ENCODE measurements at regions not wholly inside any gene's neighbourhood (a gene's known extent, or its start where the extent isn't known, plus 50 kb on each side); places are given as distances from the start of the nearest gene placed in this dataset.

DNA sequence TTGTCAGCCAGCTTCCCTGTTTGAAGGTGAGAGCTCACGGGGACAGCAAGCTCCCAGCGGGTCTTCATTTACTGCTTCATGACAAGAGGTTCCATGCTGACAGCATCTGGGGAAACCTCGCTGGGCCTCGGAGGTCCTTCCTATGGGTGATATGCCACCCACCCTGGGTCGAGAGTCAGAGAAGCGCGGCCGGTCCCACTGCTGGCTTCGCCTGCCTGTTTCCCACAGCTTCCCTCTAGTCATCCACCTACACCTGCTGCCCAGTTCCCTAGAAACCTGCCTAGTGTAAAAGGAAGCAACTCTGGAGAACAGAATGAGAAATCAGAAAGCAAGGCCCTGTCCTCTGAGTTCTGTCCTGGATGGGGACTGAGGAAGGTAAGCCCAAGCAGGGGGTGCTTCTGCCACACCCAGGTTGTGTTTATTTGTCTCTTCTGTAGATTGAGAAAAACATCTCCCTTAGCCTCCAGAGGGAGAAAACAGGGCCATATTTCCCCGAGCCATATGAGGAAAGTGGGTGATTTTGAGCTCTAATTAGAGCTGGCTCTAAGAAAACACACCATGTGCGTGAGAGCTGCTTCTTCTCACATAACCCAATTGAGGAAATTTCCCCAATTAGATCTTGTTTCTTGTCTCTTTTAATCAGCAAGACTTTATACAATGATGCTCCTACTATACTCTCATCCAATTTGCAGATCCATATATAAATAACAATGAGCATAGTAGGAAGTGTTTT, 504.3 kb downstream of the IRS2 start:
- no peaks in the 10 kb centered on the region for H3K4me1 ChIP-seq (ENCODE audit: control insufficient read depth, insufficient read depth, low read length)
- no peak overlapping the region for H3K4me3 ChIP-seq (ENCODE audit: low read length)
- H3K4me2 ChIP-seq (ENCODE audit: low read length), result no peak overlapping the region
- no peak overlapping the region for H3K9ac ChIP-seq (ENCODE audit: low read depth, low read length)
- H3K9me3 ChIP-seq (replicated peaks; ENCODE audit: low read length), result no peaks in the 10 kb centered on the region
- H3K27me3 ChIP-seq (ENCODE audit: control insufficient read depth, insufficient read depth, low read length), result no peaks in the 10 kb centered on the region
- no peaks in the 10 kb centered on the region for H3K36me3 ChIP-seq (ENCODE audit: insufficient read depth, low read length)

DNA sequence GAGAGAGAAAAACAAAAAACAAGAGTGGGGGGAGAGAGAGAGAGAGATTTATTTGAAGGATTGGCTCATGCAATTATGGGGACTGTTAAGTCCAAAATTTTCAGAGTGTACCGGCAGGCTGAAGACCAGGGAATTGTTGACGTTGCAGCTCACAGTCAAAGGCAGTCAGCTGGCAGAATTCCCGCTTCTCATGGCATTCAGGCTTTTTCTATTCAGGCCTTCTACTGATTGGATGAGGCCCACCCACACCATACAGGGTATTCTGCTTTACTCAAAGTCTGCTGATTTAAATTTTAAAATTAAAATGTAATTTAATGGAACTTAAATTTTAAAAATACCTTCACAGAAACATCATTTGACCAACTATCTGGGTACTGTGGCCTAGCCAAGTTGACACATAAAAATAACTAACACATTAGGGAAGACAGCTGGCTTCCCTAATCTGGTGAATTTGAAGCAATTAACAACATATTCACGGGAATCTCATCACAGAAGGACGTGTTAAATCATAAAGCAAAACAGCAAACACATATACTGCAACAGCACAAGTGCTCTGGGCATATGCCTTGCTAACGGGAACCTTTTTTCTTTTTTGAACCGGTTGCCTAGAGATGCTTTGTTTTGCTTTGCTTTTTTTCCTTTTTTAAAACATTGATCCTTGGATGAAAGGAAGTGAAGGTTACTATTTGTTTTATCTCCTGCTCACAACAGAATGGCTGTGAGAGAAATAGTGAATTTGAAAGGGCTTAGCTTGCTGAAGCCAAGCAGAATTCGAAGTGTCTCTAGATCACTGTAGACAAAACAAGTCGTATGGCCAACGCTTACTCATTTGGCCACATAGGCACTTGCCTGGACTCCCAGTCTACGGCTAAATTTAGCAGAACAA, 505.1 kb downstream of the IRS2 start:
- Histone ChIP-seq H3K9me3 (replicated peaks; ENCODE audit: low read length) (no peaks in the 10 kb centered on the region), H3K27me3 (ENCODE audit: control insufficient read depth, insufficient read depth, low read length) (no peaks in the 10 kb centered on the region), H3K36me3 (ENCODE audit: insufficient read depth, low read length) (no peaks in the 10 kb centered on the region), H3K4me2 (ENCODE audit: low read length) (no peak overlapping the region), H3K9ac (ENCODE audit: low read depth, low read length) (no peak overlapping the region), H3K4me1 (ENCODE audit: control insufficient read depth, insufficient read depth, low read length) (no peaks in the 10 kb centered on the region), H3K4me3 (ENCODE audit: low read length) (no peak overlapping the region)

DNA sequence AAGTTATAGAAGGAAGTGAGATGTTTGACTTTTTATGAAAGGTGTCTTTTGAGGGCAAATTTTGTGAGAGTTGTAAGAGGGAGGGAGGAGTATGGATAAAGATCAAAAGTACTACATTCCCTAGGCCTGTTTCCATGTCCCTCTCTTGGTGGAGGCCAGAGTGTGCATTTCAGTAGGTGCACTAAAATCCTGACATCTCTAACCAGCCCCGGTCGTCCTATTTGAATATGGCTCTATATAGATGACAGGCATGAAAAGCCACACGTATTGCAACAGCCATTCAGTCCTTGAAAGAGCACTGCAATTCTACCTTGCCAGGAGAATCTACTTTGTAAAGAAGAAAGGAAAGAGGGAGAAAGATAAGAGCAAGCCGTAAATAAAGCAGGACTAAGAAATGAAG, 510.1 kb downstream of the IRS2 start:
- H3K9me3 ChIP-seq (replicated peaks; ENCODE audit: low read length), result no peaks in the 10 kb centered on the region
- no peaks in the 10 kb centered on the region for H3K27me3 ChIP-seq (ENCODE audit: control insufficient read depth, insufficient read depth, low read length)
- H3K4me3 ChIP-seq (ENCODE audit: low read length), result no peak overlapping the region
- H3K4me2 ChIP-seq (ENCODE audit: low read length), result no peak overlapping the region
- H3K36me3 ChIP-seq (ENCODE audit: insufficient read depth, low read length), result peaks cover 4% of the 10 kb centered on the region
- no peak overlapping the region for H3K9ac ChIP-seq (ENCODE audit: low read depth, low read length)
- H3K4me1 ChIP-seq (ENCODE audit: control insufficient read depth, insufficient read depth, low read length), result peaks cover 43% of the 10 kb centered on the region

DNA sequence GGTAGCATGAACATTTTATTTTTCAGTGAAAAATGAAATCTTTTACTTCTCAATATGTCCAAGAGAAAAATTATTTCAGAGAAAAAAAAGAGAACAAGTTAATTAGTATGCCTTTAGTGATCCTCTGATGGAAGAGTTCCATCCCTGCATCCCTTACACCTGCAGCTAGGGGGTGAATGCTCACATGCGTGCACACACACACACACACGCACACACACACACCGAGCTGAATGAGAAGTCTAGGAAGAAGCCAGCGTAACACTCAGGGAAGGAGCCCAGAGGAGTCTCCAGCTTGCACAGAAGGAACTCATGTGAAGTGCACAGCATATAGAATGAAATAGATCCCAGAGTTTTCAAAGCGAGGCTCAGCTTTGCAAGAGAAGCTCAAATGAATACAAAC, 510.5 kb downstream of the IRS2 start:
- no peaks in the 10 kb centered on the region for H3K27me3 ChIP-seq (ENCODE audit: control insufficient read depth, insufficient read depth, low read length)
- no peaks in the 10 kb centered on the region for H3K9me3 ChIP-seq (replicated peaks; ENCODE audit: low read length)
- peaks cover 4% of the 10 kb centered on the region for H3K36me3 ChIP-seq (ENCODE audit: insufficient read depth, low read length)
- H3K9ac ChIP-seq (ENCODE audit: low read depth, low read length), result peak overlapping the region; percentile 89
- no peak overlapping the region for H3K4me2 ChIP-seq (ENCODE audit: low read length)
- peaks cover 47% of the 10 kb centered on the region for H3K4me1 ChIP-seq (ENCODE audit: control insufficient read depth, insufficient read depth, low read length)
- H3K4me3 ChIP-seq (ENCODE audit: low read length), result no peak overlapping the region

DNA sequence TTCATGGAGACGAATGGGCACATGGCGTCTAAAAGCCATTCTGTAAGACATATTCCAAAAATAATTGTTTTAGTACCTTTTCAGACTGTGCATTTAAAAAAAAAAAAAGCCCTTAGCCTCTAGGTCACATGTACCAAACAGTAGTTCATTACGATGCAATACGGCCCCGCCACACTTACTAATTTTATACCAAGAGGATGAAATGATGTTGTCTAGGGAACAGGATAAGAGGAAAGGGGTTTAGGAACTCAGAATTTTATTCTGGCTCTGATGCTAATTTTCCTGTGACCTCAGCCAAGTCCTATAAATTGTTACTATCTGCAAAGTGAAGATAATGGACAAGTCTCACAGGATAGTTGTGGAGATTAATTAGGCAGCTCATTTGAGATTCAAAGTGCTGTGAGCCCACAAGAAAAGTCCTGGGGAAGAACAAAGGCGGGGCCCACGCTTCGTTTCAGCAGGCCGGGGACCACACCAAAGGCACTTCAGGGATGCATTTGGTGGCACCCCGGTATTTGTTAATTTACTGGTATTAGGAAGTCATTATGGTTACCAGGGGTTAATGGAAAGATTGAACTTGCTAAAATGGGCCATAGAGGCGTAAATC, 511.1 kb downstream of the IRS2 start:
- Histone ChIP-seq H3K36me3 (ENCODE audit: insufficient read depth, low read length) (peaks cover 4% of the 10 kb centered on the region), H3K9ac (ENCODE audit: low read depth, low read length) (peak overlapping the region; percentile 89), H3K4me3 (ENCODE audit: low read length) (peak overlapping the region; percentile 64), H3K4me1 (ENCODE audit: control insufficient read depth, insufficient read depth, low read length) (peaks cover 48% of the 10 kb centered on the region), H3K27me3 (ENCODE audit: control insufficient read depth, insufficient read depth, low read length) (no peaks in the 10 kb centered on the region), H3K4me2 (ENCODE audit: low read length) (peak overlapping the region; percentile 70), H3K9me3 (replicated peaks; ENCODE audit: low read length) (no peaks in the 10 kb centered on the region)

DNA sequence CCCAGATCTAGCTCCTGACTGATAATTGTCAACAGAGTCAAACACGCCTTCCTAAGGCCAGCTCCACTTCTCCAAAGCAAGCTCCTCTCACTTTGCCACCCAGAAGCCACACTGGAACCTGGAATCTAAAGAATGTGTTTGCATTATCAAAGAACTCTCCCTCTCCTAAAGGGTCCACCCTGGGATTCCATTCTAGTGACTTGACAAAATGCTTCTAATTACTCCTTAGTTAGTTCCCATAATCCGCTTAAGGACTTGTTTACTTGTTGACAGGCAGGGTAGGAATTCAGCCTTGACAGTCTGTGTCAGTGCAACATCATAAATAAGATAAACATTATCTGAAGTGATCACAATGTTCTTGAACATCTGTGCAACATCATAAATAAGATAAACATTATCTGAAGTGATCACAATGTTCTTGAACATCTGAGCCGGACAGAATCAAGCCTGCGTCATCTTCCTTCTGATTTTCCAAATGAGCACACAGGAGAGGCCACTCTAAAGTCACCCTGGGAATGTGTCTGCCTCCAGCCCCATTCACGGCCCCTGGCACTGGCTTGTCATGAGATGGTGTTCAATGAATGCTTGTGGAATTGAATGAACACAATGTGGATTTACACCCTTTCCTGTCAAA, 512.1 kb downstream of the IRS2 start:
- Histone ChIP-seq H3K9ac (ENCODE audit: low read depth, low read length) (peak overlapping the region; percentile 89), H3K27me3 (ENCODE audit: control insufficient read depth, insufficient read depth, low read length) (no peaks in the 10 kb centered on the region), H3K36me3 (ENCODE audit: insufficient read depth, low read length) (peaks cover 4% of the 10 kb centered on the region), H3K9me3 (replicated peaks; ENCODE audit: low read length) (no peaks in the 10 kb centered on the region), H3K4me3 (ENCODE audit: low read length) (peak overlapping the region; percentile 64), H3K4me2 (ENCODE audit: low read length) (peak overlapping the region; percentile 70), H3K4me1 (ENCODE audit: control insufficient read depth, insufficient read depth, low read length) (peaks cover 48% of the 10 kb centered on the region)

DNA sequence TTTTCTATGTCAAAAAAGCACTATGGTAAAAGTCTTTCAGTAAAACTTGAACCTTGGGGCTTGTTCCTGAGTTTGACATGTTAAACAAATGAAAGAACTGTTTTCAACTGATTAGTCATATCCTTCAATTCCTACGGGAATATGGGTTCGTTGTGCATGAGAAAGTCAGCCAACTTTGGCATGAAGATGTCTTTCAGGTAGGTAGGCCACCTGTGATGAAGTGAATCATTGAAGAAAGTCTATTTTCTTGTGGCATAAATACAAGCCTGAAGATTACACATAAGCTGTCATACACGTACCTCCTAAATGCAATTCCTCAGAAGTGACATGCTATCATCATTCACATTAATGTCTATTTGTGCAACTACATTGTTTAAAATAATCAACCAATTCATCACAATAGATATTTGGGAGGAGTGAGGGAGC, 513.0 kb downstream of the IRS2 start:
- H3K4me3 ChIP-seq (ENCODE audit: low read length), result peak overlapping the region; percentile 64
- H3K9ac ChIP-seq (ENCODE audit: low read depth, low read length), result peak overlapping the region; percentile 89

DNA sequence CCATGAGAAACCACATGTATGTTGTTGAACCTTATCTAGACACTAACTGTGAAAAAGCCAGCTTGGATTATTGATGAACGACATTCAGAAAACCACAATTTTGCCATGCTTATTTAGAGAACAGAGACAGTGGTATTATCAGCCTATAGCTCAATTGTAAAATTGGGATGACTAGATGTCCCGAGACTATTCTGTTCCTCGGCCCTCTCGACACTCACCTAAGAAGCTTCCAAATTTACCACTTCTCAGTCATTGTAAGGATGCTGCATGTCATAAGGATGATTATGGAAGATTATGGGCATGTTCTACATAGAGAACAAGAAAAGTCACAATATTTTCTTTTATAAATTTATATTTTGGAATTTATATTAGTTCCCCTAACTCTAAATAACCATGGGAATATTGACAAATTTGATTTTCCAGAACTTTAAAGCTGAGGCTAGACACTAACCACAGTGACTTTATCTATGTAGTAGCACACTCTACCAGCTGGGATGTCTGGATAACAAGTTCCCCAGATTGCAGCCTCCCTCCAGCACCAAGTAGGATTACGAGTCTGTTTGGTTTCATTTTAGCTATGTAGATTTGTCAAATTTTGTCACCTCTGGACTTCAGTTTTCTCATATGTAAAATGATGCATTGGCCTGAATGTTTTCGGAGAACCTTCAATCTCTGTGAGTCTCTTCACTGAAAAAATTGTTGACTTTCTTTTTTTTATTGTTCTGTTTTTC, 513.6 kb downstream of the IRS2 start:
- H3K4me2 ChIP-seq (ENCODE audit: low read length), result peak overlapping the region; percentile 70
- no peaks in the 10 kb centered on the region for H3K27me3 ChIP-seq (ENCODE audit: control insufficient read depth, insufficient read depth, low read length)
- H3K9me3 ChIP-seq (replicated peaks; ENCODE audit: low read length), result no peaks in the 10 kb centered on the region
- H3K4me1 ChIP-seq (ENCODE audit: control insufficient read depth, insufficient read depth, low read length), result peaks cover 48% of the 10 kb centered on the region
- H3K36me3 ChIP-seq (ENCODE audit: insufficient read depth, low read length), result peaks cover 4% of the 10 kb centered on the region
- peak overlapping the region; percentile 64 for H3K4me3 ChIP-seq (ENCODE audit: low read length)
- H3K9ac ChIP-seq (ENCODE audit: low read depth, low read length), result peak overlapping the region; percentile 89

More for the DNA sequence above, 513.0 kb downstream of the IRS2 start:
- Histone ChIP-seq H3K9me3 (replicated peaks; ENCODE audit: low read length) (no peaks in the 10 kb centered on the region), H3K36me3 (ENCODE audit: insufficient read depth, low read length) (peaks cover 4% of the 10 kb centered on the region), H3K4me1 (ENCODE audit: control insufficient read depth, insufficient read depth, low read length) (peaks cover 48% of the 10 kb centered on the region), H3K4me2 (ENCODE audit: low read length) (peak overlapping the region; percentile 70), H3K27me3 (ENCODE audit: control insufficient read depth, insufficient read depth, low read length) (no peaks in the 10 kb centered on the region)

DNA sequence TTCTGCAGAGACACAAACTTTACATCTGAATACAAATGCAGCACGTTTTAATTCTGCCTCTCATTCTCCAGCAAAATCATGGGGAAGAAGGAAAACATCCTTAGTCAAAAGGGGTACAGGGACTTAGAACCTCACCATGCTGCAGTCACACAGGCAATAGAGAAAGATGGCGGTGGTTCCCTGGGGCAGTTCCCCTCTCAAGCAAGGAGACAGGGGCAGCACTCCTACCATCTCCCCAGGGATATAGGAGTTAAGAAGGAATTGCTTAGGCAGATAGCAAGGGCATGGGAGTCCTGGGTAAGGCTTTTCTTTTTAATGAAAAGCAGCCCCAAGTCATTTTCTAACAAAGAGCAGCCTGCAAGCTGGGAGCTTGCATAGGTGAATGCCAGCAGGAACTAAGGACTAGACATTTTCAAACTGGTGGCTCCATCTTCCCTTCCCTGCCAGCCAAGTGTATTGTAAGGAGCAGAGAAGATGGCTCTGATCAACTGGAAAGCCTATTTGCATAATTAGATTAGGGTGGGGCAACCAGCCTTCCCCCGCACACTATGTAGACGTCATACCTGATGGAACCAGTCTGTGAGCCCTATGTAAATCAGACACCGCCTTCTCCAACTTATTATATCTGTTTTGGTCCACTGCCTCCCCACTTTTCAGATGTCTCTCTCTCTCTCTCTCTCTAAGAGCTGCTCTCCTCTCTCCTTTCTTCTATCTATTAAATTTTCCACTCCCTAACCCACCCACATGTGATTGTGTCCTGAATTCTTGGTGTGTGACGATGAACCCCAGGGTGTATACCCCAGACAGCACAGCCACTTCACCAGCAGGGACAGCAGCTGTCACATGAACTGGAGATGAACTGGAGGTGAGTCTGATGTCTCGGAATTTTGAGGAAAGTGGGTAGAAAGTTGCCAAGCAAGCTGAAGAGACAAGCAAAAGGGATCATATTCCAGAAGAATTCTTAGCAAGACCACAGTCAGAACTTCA, 514.5 kb downstream of the IRS2 start:
- Histone ChIP-seq H3K27me3 (ENCODE audit: control insufficient read depth, insufficient read depth, low read length) (no peaks in the 10 kb centered on the region), H3K4me3 (ENCODE audit: low read length) (peak overlapping the region; percentile 64), H3K4me2 (ENCODE audit: low read length) (peak overlapping the region; percentile 70), H3K9ac (ENCODE audit: low read depth, low read length) (peak overlapping the region; percentile 89), H3K4me1 (ENCODE audit: control insufficient read depth, insufficient read depth, low read length) (peaks cover 48% of the 10 kb centered on the region), H3K36me3 (ENCODE audit: insufficient read depth, low read length) (peaks cover 4% of the 10 kb centered on the region), H3K9me3 (replicated peaks; ENCODE audit: low read length) (no peaks in the 10 kb centered on the region)

DNA sequence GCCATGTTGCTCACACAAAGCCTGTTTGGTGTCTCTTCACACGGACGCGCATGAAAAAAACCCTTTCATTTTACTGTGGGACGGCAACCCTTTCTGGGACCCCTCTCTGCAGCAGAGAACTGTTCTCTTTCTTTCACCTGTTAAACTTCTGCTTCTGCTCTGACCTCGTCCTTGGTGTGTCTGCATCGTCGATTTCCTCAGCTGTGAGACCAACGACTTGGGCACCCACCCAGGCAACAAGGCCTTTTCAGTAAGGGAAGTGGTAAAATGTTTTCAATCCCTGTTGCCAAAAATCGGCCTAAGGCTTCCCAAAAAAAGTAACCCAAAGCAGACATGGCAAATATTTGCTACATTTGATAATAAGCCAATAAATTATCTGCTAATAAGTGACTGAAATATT, 515.3 kb downstream of the IRS2 start:
- peaks cover 4% of the 10 kb centered on the region for H3K36me3 ChIP-seq (ENCODE audit: insufficient read depth, low read length)
- H3K4me3 ChIP-seq (ENCODE audit: low read length), result no peak overlapping the region
- H3K27me3 ChIP-seq (ENCODE audit: control insufficient read depth, insufficient read depth, low read length), result no peaks in the 10 kb centered on the region
- peak overlapping the region; percentile 70 for H3K4me2 ChIP-seq (ENCODE audit: low read length)
- H3K9me3 ChIP-seq (replicated peaks; ENCODE audit: low read length), result no peaks in the 10 kb centered on the region
- peaks cover 48% of the 10 kb centered on the region for H3K4me1 ChIP-seq (ENCODE audit: control insufficient read depth, insufficient read depth, low read length)
- H3K9ac ChIP-seq (ENCODE audit: low read depth, low read length), result peak overlapping the region; percentile 89

Data from skeletal muscle satellite cell (primary cell).